PFSK-1 (cell line): ENCODE measurements at regions not wholly inside any gene's neighbourhood (a gene's known extent, or its start where the extent isn't known, plus 50 kb on each side); places are given as distances from the start of the nearest gene placed in this dataset.

ENCODE experiments used
- POLR2AphosphoS5 ChIP-seq: IDR thresholded peaks from 2 replicates; pipeline ENCODE4 v1.6.1; 2012; ENCODE audit warnings: low read depth, mild to moderate bottlenecking, control low read depth, low read length, moderate library complexity
- REST ChIP-seq, 2 experiments: IDR thresholded peaks; 2 replicates each; pipeline versions ENCODE4 v1.6.1 to v1.8.0; 2011 to 2012; ENCODE audit warnings: low read depth in 2 of 2, low read length in 2 of 2, control low read depth in 1 of 2, inconsistent platforms in 1 of 2, mild to moderate bottlenecking in 1 of 2, moderate library complexity in 1 of 2; ENCODE audit not compliant: insufficient read depth in 1 of 2
- SIN3A ChIP-seq: IDR thresholded peaks from 2 replicates; pipeline ENCODE4 v1.6.1; 2012; ENCODE audit warnings: mild to moderate bottlenecking, low read length, moderate library complexity, borderline replicate concordance; ENCODE audit not compliant: insufficient read depth
- TAF1 ChIP-seq: IDR thresholded peaks from 2 replicates; pipeline ENCODE4 v1.6.1; 2012; ENCODE audit warnings: low read length, control low read depth, borderline replicate concordance; ENCODE audit not compliant: insufficient read depth

GRCh38 chr9:129321286-129322021 is 143.4 kb upstream of the IER5L start:
- TF ChIP-seq POLR2AphosphoS5 (no peak), REST (IDR thresholded peaks at IDR 0.05; ENCODE audit: insufficient read depth in 1 of 2, low read depth in 2 of 2, low read length in 2 of 2) (no peak), SIN3A (no peak), TAF1 (no peak)
